Neuronal stem cell (in vitro differentiated cells): ENCODE measurements at regions not wholly inside any gene's neighbourhood (a gene's known extent, or its start where the extent isn't known, plus 50 kb on each side); places are given as distances from the start of the nearest gene placed in this dataset.
A peak's percentile ranks its signal among the peaks of the same experiment; 100 is the strongest.

Experiments used
- DNase-seq: peaks from one replicate; pipeline ENCODE4 v3.0.0-alpha.2; 2013; ENCODE audit warnings: low spot score
- H2AFZ ChIP-seq: one replicate; pipeline ENCODE4 v1.6.1; 2013; ENCODE audit warnings: mild to moderate bottlenecking, low read length, inconsistent platforms
- H2AK5ac ChIP-seq: 2 replicates; pipeline ENCODE4 v1.6.1; 2013; ENCODE audit warnings: low read depth, mild to moderate bottlenecking, inconsistent platforms, low read length, moderate library complexity, mixed read lengths
- H2BK120ac ChIP-seq: 2 replicates; pipeline ENCODE4 v1.6.1; 2013; ENCODE audit warnings: low read depth, mild to moderate bottlenecking, inconsistent platforms, low read length, moderate library complexity, mixed read lengths
- H2BK12ac ChIP-seq: one replicate; pipeline ENCODE4 v1.6.1; 2013; ENCODE audit warnings: low read length, inconsistent platforms
- H2BK15ac ChIP-seq: 2 replicates; pipeline ENCODE4 v1.6.1; 2013; ENCODE audit warnings: mild to moderate bottlenecking, low read length, inconsistent platforms, mixed read lengths
- H2BK5ac ChIP-seq: one replicate; pipeline ENCODE4 v1.6.1; 2013; ENCODE audit warnings: inconsistent platforms, mild to moderate bottlenecking, low read length, moderate library complexity
- H3K14ac ChIP-seq: one replicate; pipeline ENCODE4 v1.6.1; 2013; ENCODE audit warnings: low read length, inconsistent platforms
- H3K18ac ChIP-seq: 2 replicates; pipeline ENCODE4 v1.6.1; 2013; ENCODE audit warnings: low read length, inconsistent platforms
- H3K23ac ChIP-seq: 2 replicates; pipeline ENCODE4 v1.6.1; 2013; ENCODE audit warnings: low read depth, mild to moderate bottlenecking, mixed read lengths, low read length, inconsistent platforms; ENCODE audit not compliant: poor library complexity
- H3K27ac ChIP-seq: replicated peaks from 3 replicates; pipeline ENCODE4 v1.5.1; 2013; ENCODE audit warnings: low read length, inconsistent platforms
- H3K27me3 ChIP-seq, 3 experiments: 2 replicates each; pipeline ENCODE4 v1.6.1; 2013; ENCODE audit warnings: low read length in 3 of 3, mild to moderate bottlenecking in 2 of 3, inconsistent platforms in 1 of 3, low read depth in 1 of 3, mixed read lengths in 1 of 3, moderate library complexity in 1 of 3; ENCODE audit not compliant: control insufficient read depth in 3 of 3, insufficient read depth in 3 of 3
- H3K36me3 ChIP-seq, 2 donors: replicated peaks in 1 of 2; 2 replicates each; pipeline ENCODE4 v1.6.1; 2013; ENCODE audit warnings: low read length in 2 of 2; ENCODE audit not compliant: control insufficient read depth in 2 of 2, insufficient read depth in 2 of 2
- H3K4ac ChIP-seq: 2 replicates; pipeline ENCODE4 v1.6.1; 2013; ENCODE audit warnings: inconsistent platforms, mild to moderate bottlenecking, low read length, moderate library complexity
- H3K4me1 ChIP-seq, 2 donors: 1 replicate in 1 of 2; 2 replicates in 1 of 2; pipeline ENCODE4 v1.6.1; 2013; ENCODE audit warnings: low read length in 2 of 2, low read depth in 1 of 2; ENCODE audit not compliant: control insufficient read depth in 2 of 2, insufficient read depth in 1 of 2
- H3K4me2 ChIP-seq: one replicate; pipeline ENCODE4 v1.6.1; 2013; ENCODE audit warnings: mild to moderate bottlenecking, low read length, inconsistent platforms; ENCODE audit not compliant: insufficient read depth, poor library complexity, severe bottlenecking
- H3K4me3 ChIP-seq, 2 donors: 2 replicates each; pipeline ENCODE4 v1.5.1; 2013; ENCODE audit warnings: low read length in 2 of 2, mild to moderate bottlenecking in 2 of 2, inconsistent platforms in 1 of 2, moderate library complexity in 1 of 2
- H3K79me1 ChIP-seq: one replicate; pipeline ENCODE4 v1.6.1; 2013; ENCODE audit warnings: low read depth, mild to moderate bottlenecking, inconsistent platforms, low read length, moderate library complexity
- H3K9ac ChIP-seq: one replicate; pipeline ENCODE4 v1.6.1; 2013; ENCODE audit warnings: mild to moderate bottlenecking, low read depth, low read length, inconsistent platforms; ENCODE audit not compliant: poor library complexity
- H3K9me3 ChIP-seq, 2 donors: replicated peaks in 1 of 2; 2 replicates each; pipeline versions ENCODE3 to v1.6.1; 2013; ENCODE audit warnings: low read length in 2 of 2, mild to moderate bottlenecking in 2 of 2, inconsistent platforms in 1 of 2, low read depth in 1 of 2, mixed read lengths in 1 of 2, moderate library complexity in 1 of 2; ENCODE audit not compliant: control insufficient read depth in 2 of 2, insufficient read depth in 1 of 2
- H4K8ac ChIP-seq: one replicate; pipeline ENCODE4 v1.6.1; 2013; ENCODE audit warnings: low read depth, mild to moderate bottlenecking, inconsistent platforms, low read length, moderate library complexity
- H4K91ac ChIP-seq: one replicate; pipeline ENCODE4 v1.6.1; 2013; ENCODE audit warnings: low read length, low read depth, mild to moderate bottlenecking, inconsistent platforms; ENCODE audit not compliant: poor library complexity
- WGBS, 2 donors: extraction: QIAGEN DNeasy Blood & Tissue Kit; methylation state at CpG; one replicate each; pipeline ENCODE4 v1.1.7; 2013; ENCODE audit warnings: missing lambda C conversion rate in 2 of 2, mixed read lengths in 1 of 2; ENCODE audit not compliant: insufficient read length in 2 of 2, insufficient replicate concordance in 1 of 2; ENCODE audit errors: extremely low coverage in 2 of 2; 5-methylcytosine and 5-hydroxymethylcytosine counted together

DNA sequence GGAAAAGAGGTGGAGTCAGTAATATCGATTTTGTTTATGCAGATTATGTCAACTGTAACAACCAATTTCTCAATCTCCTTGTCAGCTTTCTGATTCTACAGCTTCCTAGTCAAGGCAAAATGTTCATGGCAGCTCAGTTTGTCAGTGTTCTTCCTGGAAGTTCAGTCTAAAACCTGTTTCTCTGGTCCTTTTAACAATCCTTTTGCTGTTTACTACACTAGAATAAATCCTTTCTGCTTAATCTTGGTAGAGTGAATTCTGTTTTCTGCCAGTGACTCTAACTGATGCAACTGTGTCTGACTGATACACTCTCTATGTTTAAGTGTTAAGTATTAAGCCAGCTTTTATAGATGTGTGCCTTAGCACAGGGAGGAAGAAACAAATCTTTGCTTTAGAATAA lies 516.9 kb upstream of the KLF12 start:
- Histone ChIP-seq H4K8ac (no peak overlapping the region), H2BK120ac (no peak overlapping the region), H3K36me3 (no peaks in the 10 kb centered on the region), H3K9me3 (no peaks in the 10 kb centered on the region), H3K14ac (no peak overlapping the region), H3K27me3 (no peaks in the 10 kb centered on the region), H3K27ac (no peak overlapping the region), H2AK5ac (no peak overlapping the region), H3K9ac (no peak overlapping the region), H3K4me2 (no peak overlapping the region), H2BK12ac (no peak overlapping the region), H3K79me1 (no peaks in the 10 kb centered on the region), H3K4ac (no peak overlapping the region), H3K4me3 (no peak overlapping the region), H3K18ac (no peak overlapping the region), H3K23ac (no peak overlapping the region), H2BK15ac (no peak overlapping the region), H3K4me1 (peaks cover 0 to 3% of the 10 kb centered on the region in 2 donors), H4K91ac (no peak overlapping the region), H2BK5ac (no peak overlapping the region), H2AFZ (peak overlapping the region; percentile 70)
- DNase-seq, result no peak
- no CpG with 5 or more reads among the region's 1 CpG for WGBS, 2 donors

DNA sequence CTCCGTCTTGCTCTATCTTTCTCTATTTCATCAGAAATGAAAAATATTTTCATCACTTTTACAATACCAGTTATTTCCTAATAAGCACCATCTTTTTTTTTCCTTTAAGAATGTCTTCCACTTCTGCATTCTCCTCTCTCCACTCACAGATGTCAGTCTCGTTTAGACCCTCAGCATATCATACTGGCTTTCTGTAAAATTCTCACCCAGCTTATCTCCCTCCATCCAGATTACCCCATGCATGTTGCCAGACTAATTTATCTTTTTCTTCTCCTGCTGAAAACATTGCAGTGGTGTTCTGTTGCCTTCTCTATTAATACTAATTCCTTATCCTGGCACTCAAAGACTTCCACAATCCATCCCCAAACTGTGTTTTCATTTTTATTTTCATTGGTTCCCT lies 513.8 kb upstream of the KLF12 start:
- Histone ChIP-seq H2BK5ac (no peak overlapping the region), H3K36me3 (no peaks in the 10 kb centered on the region), H3K4ac (no peak overlapping the region), H3K14ac (no peak overlapping the region), H2BK15ac (no peak overlapping the region), H2AFZ (no peak overlapping the region), H3K4me2 (no peak overlapping the region), H4K91ac (no peak overlapping the region), H3K18ac (no peak overlapping the region), H2BK120ac (no peak overlapping the region), H4K8ac (no peak overlapping the region), H2AK5ac (no peak overlapping the region), H2BK12ac (no peak overlapping the region), H3K27ac (no peak overlapping the region), H3K9ac (no peak overlapping the region), H3K23ac (no peak overlapping the region), H3K4me3 (no peak overlapping the region), H3K27me3 (no peaks in the 10 kb centered on the region), H3K4me1 (peaks cover 0 to 3% of the 10 kb centered on the region in 2 donors), H3K9me3 (no peaks in the 10 kb centered on the region), H3K79me1 (no peaks in the 10 kb centered on the region)
- no CpG with 5 or more reads among the region's 2 CpGs for WGBS, 2 donors
- no peak for DNase-seq

DNA sequence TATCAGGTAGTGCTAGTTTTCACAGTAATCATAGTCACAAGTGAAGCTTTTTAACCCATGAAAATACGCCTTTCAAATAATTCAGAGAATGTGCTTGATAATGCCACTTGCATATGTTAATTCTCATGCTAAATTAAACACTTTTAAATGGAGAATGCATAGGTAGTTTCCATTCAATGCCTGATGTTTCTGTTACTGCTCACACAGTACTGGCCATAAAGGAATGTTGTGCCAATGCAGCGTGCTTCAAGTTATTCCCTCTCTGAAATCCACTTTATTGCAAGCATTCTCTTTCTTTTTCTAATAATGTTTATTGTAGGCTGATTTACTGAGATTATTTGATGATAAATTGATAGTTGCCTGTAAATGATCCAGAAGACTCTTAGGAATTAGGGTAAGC lies 513.0 kb upstream of the KLF12 start:
- Histone ChIP-seq H3K4me3 (no peak overlapping the region), H2BK15ac (no peak overlapping the region), H3K4me2 (no peak overlapping the region), H3K27me3 (no peaks in the 10 kb centered on the region), H3K14ac (no peak overlapping the region), H2BK5ac (no peak overlapping the region), H4K8ac (no peak overlapping the region), H3K9me3 (no peaks in the 10 kb centered on the region), H2BK12ac (no peak overlapping the region), H3K4ac (no peak overlapping the region), H3K4me1 (peaks cover 0 to 3% of the 10 kb centered on the region in 2 donors), H3K36me3 (no peaks in the 10 kb centered on the region), H2AK5ac (no peak overlapping the region), H2BK120ac (no peak overlapping the region), H3K18ac (no peak overlapping the region), H2AFZ (no peak overlapping the region), H3K27ac (no peak overlapping the region), H3K79me1 (no peaks in the 10 kb centered on the region), H3K23ac (no peak overlapping the region), H4K91ac (no peak overlapping the region), H3K9ac (no peak overlapping the region)
- no CpG with 5 or more reads among the region's 2 CpGs for WGBS, 2 donors
- no peak for DNase-seq

GRCh38 chr13:74646091-74646490 lies 511.9 kb upstream of the KLF12 start:
- Histone ChIP-seq H3K9ac (no peak overlapping the region), H3K4me2 (no peak overlapping the region), H4K91ac (no peak overlapping the region), H3K4me3 (no peak overlapping the region), H3K4ac (no peak overlapping the region), H3K4me1 (peaks cover 0 to 3% of the 10 kb centered on the region in 2 donors), H3K23ac (no peak overlapping the region), H3K18ac (no peak overlapping the region), H2AFZ (peak overlapping the region; percentile 80), H3K79me1 (no peaks in the 10 kb centered on the region), H2AK5ac (no peak overlapping the region), H3K14ac (no peak overlapping the region), H2BK5ac (no peak overlapping the region), H2BK120ac (no peak overlapping the region), H3K27ac (no peak overlapping the region), H3K9me3 (no peaks in the 10 kb centered on the region), H3K36me3 (no peaks in the 10 kb centered on the region), H3K27me3 (no peaks in the 10 kb centered on the region), H2BK15ac (no peak overlapping the region), H2BK12ac (no peak overlapping the region), H4K8ac (no peak overlapping the region)
- DNase-seq, result no peak
- WGBS, 2 donors, result no CpG with 5 or more reads among the region's 3 CpGs
